BLaER1 (cell line): ENCODE measurements at regions not wholly inside any gene's neighbourhood (a gene's known extent, or its start where the extent isn't known, plus 50 kb on each side); places are given as distances from the start of the nearest gene placed in this dataset.

Source experiments
- H3K27ac ChIP-seq: shearing (Covaris generic); formaldehyde crosslinking; 2 replicates; pipeline ENCODE4 v1.8.1; 2022
- H3K27me3 ChIP-seq: shearing (Covaris generic); formaldehyde crosslinking; 2 replicates; pipeline ENCODE4 v1.8.1; 2022
- H3K36me3 ChIP-seq: shearing (Covaris generic); formaldehyde crosslinking; 2 replicates; pipeline ENCODE4 v1.8.1; 2022
- H3K4me1 ChIP-seq: shearing (Covaris generic); formaldehyde crosslinking; 2 replicates; pipeline ENCODE4 v1.8.1; 2022
- H3K4me2 ChIP-seq: shearing (Covaris generic); formaldehyde crosslinking; 2 replicates; pipeline ENCODE4 v1.8.1; 2022
- H3K4me3 ChIP-seq: shearing (Covaris generic); formaldehyde crosslinking; 2 replicates; pipeline ENCODE4 v1.8.1; 2022
- H3K9ac ChIP-seq: shearing (Covaris generic); formaldehyde crosslinking; 2 replicates; pipeline ENCODE4 v1.8.1; 2022
- H3K9me3 ChIP-seq: shearing (Covaris generic); formaldehyde crosslinking; 2 replicates; pipeline ENCODE4 v1.8.1; 2022
- H4K20me1 ChIP-seq: shearing (Covaris generic); formaldehyde crosslinking; 2 replicates; pipeline ENCODE4 v1.8.1; 2022
- Cebpa-rat ChIP-seq: shearing (Covaris generic); IDR thresholded peaks from 2 replicates; pipeline ENCODE4 v1.8.1; 2022

DNA sequence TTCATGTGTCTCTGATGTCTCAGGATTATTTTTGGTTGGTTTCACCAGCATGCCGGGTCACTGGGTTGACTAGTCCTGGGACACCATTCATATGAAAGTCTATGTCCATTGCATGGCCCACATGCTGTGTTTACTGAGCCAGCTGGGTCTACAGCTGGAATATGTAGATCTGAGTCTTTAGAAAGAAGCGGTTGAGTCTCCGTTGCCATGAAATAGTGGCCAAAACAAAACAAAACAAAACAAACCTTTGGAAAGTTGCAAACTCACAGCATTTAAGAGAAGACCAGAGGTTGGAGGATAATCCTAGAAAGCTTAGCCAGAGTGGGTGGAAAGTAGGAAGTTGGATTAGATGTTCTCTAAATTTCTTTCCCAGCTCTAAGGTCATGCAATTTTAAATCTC, 191.8 kb upstream of the NTM start:
- Histone ChIP-seq H3K27me3 (no peaks in the 10 kb centered on the region), H3K9me3 (no peaks in the 10 kb centered on the region), H3K9ac (no peak overlapping the region), H3K36me3 (no peaks in the 10 kb centered on the region), H4K20me1 (no peaks in the 10 kb centered on the region), H3K27ac (no peak overlapping the region), H3K4me2 (no peak overlapping the region), H3K4me1 (no peaks in the 10 kb centered on the region), H3K4me3 (no peak overlapping the region)
- TF ChIP-seq Cebpa-rat = no peak

DNA sequence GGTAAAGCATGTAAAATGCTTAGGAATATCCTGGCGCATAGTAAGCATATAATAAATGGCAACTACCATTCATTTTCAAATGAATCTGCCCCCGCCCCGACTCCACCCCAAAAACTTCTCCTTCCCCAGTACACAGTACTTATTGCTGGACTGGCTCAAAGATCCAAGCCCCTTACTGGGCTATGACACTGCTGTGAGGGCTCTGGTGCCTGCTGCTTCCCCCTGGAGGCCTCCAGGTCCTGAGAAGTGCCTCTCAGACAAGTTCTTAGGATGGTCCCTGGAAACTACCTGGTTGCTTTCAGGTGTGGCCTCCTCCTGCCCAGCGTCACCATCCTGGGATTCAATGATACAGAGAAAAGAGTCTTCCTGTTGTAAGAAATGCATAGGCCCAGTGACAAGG, 190.6 kb upstream of the NTM start:
- Histone ChIP-seq H3K27ac (no peak overlapping the region), H3K4me2 (no peak overlapping the region), H3K36me3 (no peaks in the 10 kb centered on the region), H3K27me3 (no peaks in the 10 kb centered on the region), H3K9ac (no peak overlapping the region), H4K20me1 (no peaks in the 10 kb centered on the region), H3K9me3 (no peaks in the 10 kb centered on the region), H3K4me1 (no peaks in the 10 kb centered on the region), H3K4me3 (no peak overlapping the region)
- TF ChIP-seq Cebpa-rat = no peak

DNA sequence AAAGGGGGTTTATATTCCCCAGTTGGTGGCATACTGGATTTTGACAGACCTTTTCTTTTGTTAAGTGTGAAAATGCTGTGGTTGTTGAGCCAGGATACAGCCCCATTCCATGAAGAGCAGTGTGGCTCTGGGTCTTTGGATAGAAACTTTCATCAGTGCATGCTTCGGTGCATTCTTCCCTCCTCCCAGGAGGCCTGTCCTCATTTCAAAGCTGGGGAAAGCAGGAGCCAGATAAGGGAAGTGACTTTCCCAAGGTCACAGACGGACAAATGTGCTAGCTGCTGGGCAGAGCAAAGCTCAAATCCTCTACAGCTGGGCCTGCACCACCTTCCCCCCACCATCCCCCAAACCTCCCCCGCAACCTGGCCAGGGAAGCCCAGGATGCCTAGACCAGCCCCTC, 184.5 kb upstream of the NTM start:
- H3K4me1 ChIP-seq = no peaks in the 10 kb centered on the region
- no peak for TF ChIP-seq Cebpa-rat
- no peak overlapping the region for H3K4me3 ChIP-seq
- H3K36me3 ChIP-seq = no peaks in the 10 kb centered on the region
- no peaks in the 10 kb centered on the region for H3K27me3 ChIP-seq
- no peak overlapping the region for H3K4me2 ChIP-seq
- H3K9me3 ChIP-seq = no peaks in the 10 kb centered on the region
- H3K9ac ChIP-seq = no peak overlapping the region
- H4K20me1 ChIP-seq = no peaks in the 10 kb centered on the region
- no peak overlapping the region for H3K27ac ChIP-seq

DNA sequence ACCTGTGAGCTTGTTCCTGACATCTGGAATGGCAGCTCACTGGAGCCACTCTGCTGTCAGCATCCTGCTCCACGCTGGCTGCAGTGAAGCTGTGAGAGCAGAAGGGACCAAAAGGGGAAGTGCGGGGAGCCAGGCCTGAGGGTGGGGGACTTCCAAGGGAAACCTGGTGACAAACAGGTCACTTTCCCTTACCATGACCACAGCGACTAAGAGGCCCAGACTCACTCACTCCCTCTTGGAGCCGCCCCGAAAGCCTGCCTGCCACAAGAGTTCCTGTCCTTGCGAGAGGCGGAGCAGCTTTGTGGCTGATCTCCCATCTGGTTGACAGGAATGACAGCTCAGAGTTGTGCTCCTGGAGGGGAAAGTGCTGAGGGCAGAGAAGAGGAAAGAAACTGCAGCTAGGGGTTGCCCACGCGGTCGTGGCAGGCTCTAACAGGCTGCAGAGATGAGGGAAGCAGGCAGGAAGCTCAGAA, 183.8 kb upstream of the NTM start:
- Histone ChIP-seq H3K4me2 (no peak overlapping the region), H3K36me3 (no peaks in the 10 kb centered on the region), H4K20me1 (no peaks in the 10 kb centered on the region), H3K4me3 (no peak overlapping the region), H3K4me1 (no peaks in the 10 kb centered on the region), H3K9ac (no peak overlapping the region), H3K27me3 (no peaks in the 10 kb centered on the region), H3K27ac (no peak overlapping the region), H3K9me3 (no peaks in the 10 kb centered on the region)
- TF ChIP-seq Cebpa-rat = no peak

DNA sequence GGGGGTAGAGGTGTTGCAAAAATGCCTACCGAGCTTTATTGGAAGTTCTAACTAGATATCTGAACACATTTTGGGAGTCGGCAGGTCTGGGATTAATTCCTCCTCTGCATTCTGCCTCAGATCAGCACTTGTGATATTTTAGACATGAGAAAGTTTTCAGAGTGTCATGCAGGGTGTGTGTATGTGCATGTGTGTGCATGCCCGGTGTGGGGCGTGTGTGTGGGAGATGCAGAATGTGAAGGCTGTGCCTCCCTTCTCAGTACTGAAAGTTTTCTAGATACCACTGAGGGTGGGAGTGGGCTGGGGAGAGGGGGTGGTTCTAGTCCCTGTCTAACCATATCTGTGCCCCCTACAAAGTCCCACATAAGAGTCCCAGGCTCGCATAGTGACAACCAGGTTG, 180.0 kb upstream of the NTM start:
- Histone ChIP-seq H3K36me3 (no peaks in the 10 kb centered on the region), H3K27me3 (no peaks in the 10 kb centered on the region), H3K4me2 (no peak overlapping the region), H3K4me3 (no peak overlapping the region), H3K4me1 (no peaks in the 10 kb centered on the region), H3K9ac (no peak overlapping the region), H3K9me3 (no peaks in the 10 kb centered on the region), H3K27ac (no peak overlapping the region), H4K20me1 (no peaks in the 10 kb centered on the region)
- TF ChIP-seq Cebpa-rat = no peak

DNA sequence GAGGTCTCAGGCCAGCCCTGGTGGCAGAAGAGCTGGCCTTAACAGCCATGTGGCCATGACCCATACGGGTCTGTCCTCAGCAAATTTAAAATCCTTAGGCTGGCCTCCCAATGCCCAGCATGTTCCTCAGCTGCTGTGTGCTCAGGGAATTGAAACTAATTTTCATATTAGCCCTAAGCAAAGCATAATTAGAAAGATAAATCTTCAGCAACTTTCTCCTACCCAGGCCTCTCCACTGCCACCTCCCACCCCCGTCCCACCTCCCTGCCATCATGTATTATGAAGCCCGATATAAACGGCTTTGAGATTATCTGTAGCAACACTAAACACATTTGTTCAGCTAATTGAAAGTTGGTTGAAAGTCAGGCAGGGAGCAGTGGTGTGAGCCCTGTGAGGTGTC, 178.8 kb upstream of the NTM start:
- H3K36me3 ChIP-seq = no peaks in the 10 kb centered on the region
- H3K4me3 ChIP-seq = no peak overlapping the region
- no peaks in the 10 kb centered on the region for H3K27me3 ChIP-seq
- H3K4me1 ChIP-seq = no peaks in the 10 kb centered on the region
- no peak overlapping the region for H3K27ac ChIP-seq
- no peaks in the 10 kb centered on the region for H3K9me3 ChIP-seq
- no peak overlapping the region for H3K4me2 ChIP-seq
- no peaks in the 10 kb centered on the region for H4K20me1 ChIP-seq
- no peak overlapping the region for H3K9ac ChIP-seq
- no peak for TF ChIP-seq Cebpa-rat

DNA sequence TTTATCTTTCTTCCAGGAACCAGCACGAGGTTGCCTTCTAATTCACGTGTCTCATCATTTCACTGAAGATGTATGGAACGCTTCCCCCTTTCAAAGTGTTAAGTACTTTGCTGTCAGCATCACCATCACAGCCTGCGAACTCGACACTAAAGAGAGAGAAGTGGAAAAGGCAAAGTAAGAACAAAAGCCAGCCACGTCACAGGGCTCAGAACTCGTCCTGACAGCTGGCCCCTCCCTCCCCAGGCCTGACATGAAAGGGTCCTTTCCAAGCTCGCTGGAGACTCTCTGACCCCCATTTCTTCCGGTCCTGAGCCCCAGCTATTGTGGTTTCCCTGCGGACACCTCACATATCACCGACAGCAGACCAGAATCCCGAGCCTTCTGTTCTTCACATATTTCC, 177.8 kb upstream of the NTM start:
- Histone ChIP-seq H3K9ac (no peak overlapping the region), H3K4me3 (no peak overlapping the region), H3K9me3 (no peaks in the 10 kb centered on the region), H4K20me1 (no peaks in the 10 kb centered on the region), H3K36me3 (no peaks in the 10 kb centered on the region), H3K4me2 (no peak overlapping the region), H3K27ac (no peak overlapping the region), H3K27me3 (no peaks in the 10 kb centered on the region), H3K4me1 (no peaks in the 10 kb centered on the region)
- TF ChIP-seq Cebpa-rat = no peak

DNA sequence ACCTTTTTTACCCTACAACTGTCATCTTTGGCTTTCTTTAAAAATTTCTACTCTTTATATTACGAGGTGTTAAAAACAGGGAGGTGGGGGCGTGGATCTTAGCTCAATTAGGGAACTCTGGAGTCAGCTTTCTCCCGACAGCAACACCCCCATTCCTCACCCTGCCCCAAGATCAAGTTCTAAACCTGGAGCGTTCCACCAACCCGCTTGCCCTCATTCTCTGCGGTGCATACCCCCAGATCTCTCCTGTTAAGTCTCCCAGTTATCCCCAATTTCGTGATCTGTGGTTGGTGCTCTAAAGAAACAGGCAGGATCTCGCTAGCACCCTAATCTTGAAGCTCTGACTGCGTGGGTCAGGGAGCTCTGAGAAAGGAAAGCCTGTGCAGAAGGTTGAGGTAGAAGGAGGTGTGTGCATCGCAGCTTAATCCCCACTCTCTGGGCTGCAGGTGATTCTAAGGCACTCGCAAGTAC, 177.3 kb upstream of the NTM start:
- no peak overlapping the region for H3K4me2 ChIP-seq
- H3K9me3 ChIP-seq = no peaks in the 10 kb centered on the region
- TF ChIP-seq Cebpa-rat = no peak
- no peak overlapping the region for H3K27ac ChIP-seq
- H4K20me1 ChIP-seq = no peaks in the 10 kb centered on the region
- H3K27me3 ChIP-seq = no peaks in the 10 kb centered on the region
- H3K36me3 ChIP-seq = no peaks in the 10 kb centered on the region
- no peak overlapping the region for H3K4me3 ChIP-seq
- H3K4me1 ChIP-seq = no peaks in the 10 kb centered on the region
- H3K9ac ChIP-seq = no peak overlapping the region

DNA sequence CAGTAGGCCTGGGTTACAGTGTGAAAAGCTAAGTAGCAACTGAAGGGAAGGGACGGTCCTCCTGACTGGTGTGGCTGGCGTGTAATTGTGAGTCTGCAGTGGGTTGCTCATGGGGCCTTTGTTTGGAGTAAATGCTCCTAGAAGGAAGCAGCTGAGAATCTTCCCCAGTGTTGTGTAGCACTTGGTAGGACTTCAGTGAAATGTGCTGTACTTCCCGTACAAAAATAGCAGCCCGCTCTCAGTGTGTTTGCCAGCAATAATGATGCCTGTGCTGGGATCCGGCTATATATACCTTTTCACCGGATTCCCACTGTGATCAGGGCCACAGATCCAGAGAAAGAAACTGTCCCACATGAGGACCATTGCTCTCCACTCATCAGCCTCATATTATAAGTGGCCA, 175.7 kb upstream of the NTM start:
- no peak for TF ChIP-seq Cebpa-rat
- Histone ChIP-seq H3K27ac (no peak overlapping the region), H3K4me2 (no peak overlapping the region), H3K9ac (no peak overlapping the region), H3K4me3 (no peak overlapping the region), H4K20me1 (no peaks in the 10 kb centered on the region), H3K27me3 (no peaks in the 10 kb centered on the region), H3K4me1 (peaks cover 9% of the 10 kb centered on the region; the same call in 1 of the 2 replicates), H3K9me3 (no peaks in the 10 kb centered on the region), H3K36me3 (no peaks in the 10 kb centered on the region)

DNA sequence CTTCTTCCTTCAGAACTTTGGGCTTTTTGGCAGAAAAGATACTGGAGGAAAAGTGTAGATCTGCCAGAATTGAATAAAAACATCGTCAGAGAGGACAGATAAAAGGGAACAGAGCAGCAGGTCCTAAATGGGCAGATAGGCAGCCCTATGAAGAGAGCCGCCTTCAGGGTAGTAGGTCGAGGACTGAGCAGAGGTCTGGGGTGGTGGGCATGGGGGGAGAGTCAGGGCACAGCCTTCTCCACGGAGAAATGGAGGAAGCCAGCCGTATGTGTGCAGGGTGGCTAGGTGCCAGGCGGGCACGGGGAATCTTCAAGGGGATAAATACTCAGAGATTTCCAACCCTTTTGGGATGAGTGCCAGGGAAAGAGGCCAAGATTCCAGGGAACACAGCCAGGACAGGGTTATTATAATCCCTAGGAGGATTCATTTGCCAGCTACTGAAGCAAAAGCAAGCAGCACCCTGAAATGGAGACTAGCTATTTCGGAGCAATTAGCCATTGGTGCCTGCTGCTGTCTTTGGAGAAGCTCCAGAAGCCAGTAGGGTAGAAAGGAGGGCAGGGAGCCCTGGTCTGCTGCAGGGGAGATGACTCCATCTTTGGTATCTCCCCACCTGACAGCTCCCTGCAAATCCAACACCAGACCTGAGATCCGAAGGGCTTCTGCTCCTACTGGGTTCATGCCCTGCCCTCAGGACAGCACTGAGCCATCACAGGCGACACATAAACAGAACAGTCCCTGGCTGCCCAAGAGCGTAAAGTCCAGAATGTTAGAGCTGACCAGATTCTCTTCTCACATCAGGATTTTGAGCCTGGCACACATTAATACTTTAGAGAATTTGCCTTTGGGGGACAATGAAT, 174.5 kb upstream of the NTM start:
- H3K4me1 ChIP-seq = peaks cover 14% of the 10 kb centered on the region; the same call in 1 of the 2 replicates
- no peak overlapping the region for H3K9ac ChIP-seq
- H3K27ac ChIP-seq = no peak overlapping the region
- no peak overlapping the region for H3K4me2 ChIP-seq
- H3K27me3 ChIP-seq = no peaks in the 10 kb centered on the region
- no peaks in the 10 kb centered on the region for H4K20me1 ChIP-seq
- no peaks in the 10 kb centered on the region for H3K36me3 ChIP-seq
- no peak overlapping the region for H3K4me3 ChIP-seq
- no peak for TF ChIP-seq Cebpa-rat
- H3K9me3 ChIP-seq = no peaks in the 10 kb centered on the region
